ENCODE measurements at regions not wholly inside any gene's neighbourhood (a gene's known extent, or its start where the extent isn't known, plus 50 kb on each side); places are given as distances from the start of the nearest gene placed in this dataset.

DNA sequence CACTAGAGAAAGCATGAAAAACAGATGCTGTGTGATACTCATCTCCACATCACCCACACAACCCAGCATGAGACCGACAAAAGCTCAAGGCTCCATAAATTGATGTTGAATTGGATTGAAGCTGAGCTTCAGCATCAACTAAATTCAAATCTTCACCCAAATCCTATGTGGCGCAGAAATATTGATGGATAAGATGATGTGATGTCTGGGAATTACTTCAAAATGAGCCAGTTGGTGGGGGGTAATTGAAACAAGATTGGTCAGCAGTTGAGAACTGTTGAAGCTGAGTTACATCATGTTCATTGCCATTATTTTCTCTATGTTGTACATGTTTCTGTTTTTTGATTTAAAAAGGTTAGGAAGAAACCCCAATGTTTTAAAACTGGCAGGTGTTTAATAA is 166.5 kb upstream of the STS start:
- CTCF ChIA-PET, result no interaction called here
- POLR2A ChIA-PET, result no interaction called here
- no peak overlapping the region for H3K4me3 ChIP-seq (ENCODE audit: control insufficient read depth in 1 of 7, extremely low read depth in 1 of 7, insufficient read depth in 4 of 7, low read depth in 2 of 7, low read length in 6 of 7)

DNA sequence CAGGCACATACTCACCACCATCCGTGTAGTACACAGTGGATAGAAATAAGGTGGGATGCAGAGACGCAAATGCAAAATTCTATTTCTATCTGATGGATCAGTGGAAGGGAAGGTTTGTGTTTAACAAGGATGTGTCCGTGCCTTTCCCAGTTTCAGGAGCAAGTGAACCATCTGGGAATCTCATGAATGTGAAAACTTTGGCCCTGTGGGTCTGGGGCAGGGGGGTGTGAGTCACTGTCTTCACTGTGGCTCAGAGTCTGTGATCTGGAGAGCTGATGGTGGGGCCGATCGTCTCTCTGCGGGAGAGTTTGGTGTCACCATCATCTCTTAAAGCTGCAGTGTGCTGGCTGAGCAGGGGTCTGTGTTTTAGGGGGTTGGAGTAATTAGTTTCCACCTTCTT is 179.3 kb upstream of the STS start:
- CTCF ChIA-PET, result no interaction called here
- POLR2A ChIA-PET, result interaction anchor here (0.6 kb wide), 1 partner anchor 11 kb away, joined by 4 read pairs; no protein-coding TSS in a partner anchor

More for the DNA sequence above, 166.5 kb upstream of the STS start:
- no peaks in the 10 kb centered on the region for H3K9me3 ChIP-seq (ENCODE audit: control extremely low read depth in 1 of 5, control insufficient read depth in 4 of 5, insufficient read depth in 2 of 5, low read depth in 1 of 5, low read length in 4 of 5)
- no peak for DNase-seq
- no peak overlapping the region for H3K27ac ChIP-seq (ENCODE audit: insufficient read depth in 1 of 2, low read depth in 1 of 2, low read length in 2 of 2, poor library complexity in 1 of 2, severe bottlenecking in 2 of 2)
- H3K27me3 ChIP-seq (replicated peaks in 2 of 5; ENCODE audit: control insufficient read depth in 4 of 5, insufficient read depth in 5 of 5, low read length in 4 of 5), result no peaks in the 10 kb centered on the region
- H3K36me3 ChIP-seq (ENCODE audit: control insufficient read depth in 4 of 4, insufficient read depth in 4 of 4, low read length in 3 of 4), result no peaks in the 10 kb centered on the region
- no peaks in the 10 kb centered on the region for H3K4me1 ChIP-seq (ENCODE audit: control extremely low read depth in 1 of 4, control insufficient read depth in 4 of 4, insufficient read depth in 4 of 4, low read length in 3 of 4)
- WGBS (ENCODE audit: insufficient coverage), result 100% methylated on average over 1 of the region's 2 CpGs

DNA sequence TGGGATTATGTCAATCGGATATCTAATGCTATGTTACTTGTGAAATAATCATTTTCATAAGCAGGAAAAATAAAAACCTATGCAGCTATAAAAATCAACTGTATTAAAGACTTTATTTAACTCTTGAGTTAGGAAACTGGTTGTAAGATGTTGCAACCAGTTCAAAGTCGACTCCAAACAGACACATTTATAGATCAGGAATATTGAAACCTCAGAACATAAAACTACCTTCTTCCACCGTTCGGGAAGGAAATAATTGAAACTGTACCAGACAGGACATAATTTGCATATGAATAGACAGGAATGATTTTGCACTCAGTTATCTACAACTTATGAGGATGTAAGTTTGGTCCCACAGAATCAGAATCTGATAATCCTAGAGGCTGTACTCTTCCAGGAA is 181.8 kb upstream of the STS start:
- H3K27me3 ChIP-seq (replicated peaks in 2 of 5; ENCODE audit: control insufficient read depth in 4 of 5, insufficient read depth in 5 of 5, low read length in 4 of 5), result no peaks in the 10 kb centered on the region
- DNase-seq, result no peak
- H3K9me3 ChIP-seq (ENCODE audit: control extremely low read depth in 1 of 5, control insufficient read depth in 4 of 5, insufficient read depth in 2 of 5, low read depth in 1 of 5, low read length in 4 of 5), result no peaks in the 10 kb centered on the region
- POLR2A ChIA-PET, result no interaction called here
- CTCF ChIA-PET, result no interaction called here
- H3K4me3 ChIP-seq (ENCODE audit: control insufficient read depth in 1 of 7, extremely low read depth in 1 of 7, insufficient read depth in 4 of 7, low read depth in 2 of 7, low read length in 6 of 7), result no peak overlapping the region
- no peaks in the 10 kb centered on the region for H3K36me3 ChIP-seq (ENCODE audit: control insufficient read depth in 4 of 4, insufficient read depth in 4 of 4, low read length in 3 of 4)
- H3K27ac ChIP-seq (ENCODE audit: insufficient read depth in 1 of 2, low read depth in 1 of 2, low read length in 2 of 2, poor library complexity in 1 of 2, severe bottlenecking in 2 of 2), result no peak overlapping the region
- H3K4me1 ChIP-seq (ENCODE audit: control extremely low read depth in 1 of 4, control insufficient read depth in 4 of 4, insufficient read depth in 4 of 4, low read length in 3 of 4), result no peaks in the 10 kb centered on the region
- no CpG with 5 or more reads among the region's 4 CpGs for WGBS (ENCODE audit: insufficient coverage)

More for the DNA sequence above, 179.3 kb upstream of the STS start:
- Histone ChIP-seq H3K4me3 (ENCODE audit: control insufficient read depth in 1 of 7, extremely low read depth in 1 of 7, insufficient read depth in 4 of 7, low read depth in 2 of 7, low read length in 6 of 7) (no peak overlapping the region), H3K9me3 (ENCODE audit: control extremely low read depth in 1 of 5, control insufficient read depth in 4 of 5, insufficient read depth in 2 of 5, low read depth in 1 of 5, low read length in 4 of 5) (no peaks in the 10 kb centered on the region), H3K27ac (ENCODE audit: insufficient read depth in 1 of 2, low read depth in 1 of 2, low read length in 2 of 2, poor library complexity in 1 of 2, severe bottlenecking in 2 of 2) (no peak overlapping the region), H3K4me1 (ENCODE audit: control extremely low read depth in 1 of 4, control insufficient read depth in 4 of 4, insufficient read depth in 4 of 4, low read length in 3 of 4) (no peaks in the 10 kb centered on the region), H3K27me3 (replicated peaks in 2 of 5; ENCODE audit: control insufficient read depth in 4 of 5, insufficient read depth in 5 of 5, low read length in 4 of 5) (no peaks in the 10 kb centered on the region), H3K36me3 (ENCODE audit: control insufficient read depth in 4 of 4, insufficient read depth in 4 of 4, low read length in 3 of 4) (no peaks in the 10 kb centered on the region)
- DNase-seq, result no peak
- WGBS (ENCODE audit: insufficient coverage), result 87% methylated on average over 3 of the region's 6 CpGs

DNA sequence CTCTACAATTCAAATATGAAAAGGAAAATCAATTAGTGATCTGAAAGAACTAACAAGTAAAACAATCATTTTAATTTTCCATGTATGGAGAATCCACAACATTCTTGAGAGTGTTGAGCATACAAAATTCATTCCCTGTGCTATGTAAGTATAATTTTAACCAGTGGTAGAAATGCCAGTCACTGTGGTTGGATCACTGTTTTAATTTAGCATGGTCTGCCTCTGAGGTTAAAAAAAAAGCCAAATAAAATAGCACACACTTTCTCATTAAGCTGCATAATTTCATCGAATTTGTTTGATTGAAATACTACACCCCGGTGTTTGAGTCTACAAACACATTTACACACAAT is 185.5 kb upstream of the STS start:
- POLR2A ChIA-PET, result interaction anchor here (0.6 kb wide), 1 partner anchor 164 kb away, joined by 3 read pairs; no protein-coding TSS in a partner anchor
- 100% methylated on average over 1 of the region's 2 CpGs for WGBS (ENCODE audit: insufficient coverage)
- no peaks in the 10 kb centered on the region for H3K9me3 ChIP-seq (ENCODE audit: control extremely low read depth in 1 of 5, control insufficient read depth in 4 of 5, insufficient read depth in 2 of 5, low read depth in 1 of 5, low read length in 4 of 5)
- CTCF ChIA-PET, result no interaction called here
- H3K4me3 ChIP-seq (ENCODE audit: control insufficient read depth in 1 of 7, extremely low read depth in 1 of 7, insufficient read depth in 4 of 7, low read depth in 2 of 7, low read length in 6 of 7), result no peak overlapping the region
- no peaks in the 10 kb centered on the region for H3K27me3 ChIP-seq (replicated peaks in 2 of 5; ENCODE audit: control insufficient read depth in 4 of 5, insufficient read depth in 5 of 5, low read length in 4 of 5)
- no peak for DNase-seq
- no peak overlapping the region for H3K27ac ChIP-seq (ENCODE audit: insufficient read depth in 1 of 2, low read depth in 1 of 2, low read length in 2 of 2, poor library complexity in 1 of 2, severe bottlenecking in 2 of 2)
- H3K36me3 ChIP-seq (ENCODE audit: control insufficient read depth in 4 of 4, insufficient read depth in 4 of 4, low read length in 3 of 4), result no peaks in the 10 kb centered on the region
- H3K4me1 ChIP-seq (ENCODE audit: control extremely low read depth in 1 of 4, control insufficient read depth in 4 of 4, insufficient read depth in 4 of 4, low read length in 3 of 4), result no peaks in the 10 kb centered on the region

DNA sequence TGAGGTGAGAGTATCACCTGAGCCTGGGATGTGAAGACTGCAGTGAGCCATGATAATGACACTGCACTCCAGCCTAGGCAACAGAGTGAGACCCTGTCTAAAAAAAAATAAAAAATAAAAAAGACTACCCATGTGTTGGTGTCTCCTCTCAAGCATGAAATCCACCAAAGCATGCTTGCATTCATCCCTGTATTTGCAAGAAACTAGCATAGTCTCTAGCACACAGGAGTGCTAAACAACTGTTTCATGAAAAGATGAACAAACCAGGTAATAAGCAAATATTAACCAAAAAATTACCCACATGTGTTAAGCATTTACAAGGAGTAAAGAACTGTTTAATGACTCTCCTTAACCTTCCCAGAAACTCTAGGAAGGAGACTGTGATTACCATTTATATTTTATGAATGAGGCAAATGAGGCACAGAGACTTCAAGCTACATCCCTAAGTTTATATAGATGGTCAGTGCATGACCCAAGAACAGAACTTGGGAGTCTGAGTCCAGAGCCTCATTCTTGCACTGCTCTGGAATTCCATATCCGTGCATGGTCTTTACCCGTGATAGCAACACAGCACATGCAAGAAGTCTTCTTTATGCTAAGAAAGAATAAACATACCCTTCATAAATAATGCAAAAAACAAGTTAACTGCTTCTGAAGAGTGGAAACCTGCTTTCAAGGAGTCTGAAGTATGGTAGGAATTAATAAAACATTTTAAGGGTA is 186.1 kb upstream of the STS start:
- CTCF ChIA-PET, result no interaction called here

DNA sequence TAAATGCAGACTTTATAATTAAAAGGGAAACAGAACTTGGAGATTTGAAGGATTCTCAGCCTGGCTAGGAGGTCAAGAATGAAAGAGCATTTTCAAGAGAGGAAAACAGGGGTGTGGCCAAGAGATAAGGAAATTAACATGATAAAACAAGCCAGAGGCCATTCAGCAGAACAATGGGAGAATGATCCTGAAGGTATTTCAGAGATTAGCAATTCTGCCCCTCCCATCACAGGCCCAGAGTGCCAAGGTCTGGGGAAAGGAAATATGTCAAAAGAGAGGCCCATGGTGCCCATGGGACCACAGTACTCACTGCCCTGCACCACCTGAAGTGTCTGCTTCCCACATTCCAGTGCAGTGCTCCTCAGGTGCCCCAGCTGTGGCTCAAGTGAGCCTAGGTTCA is 188.5 kb upstream of the STS start:
- CTCF ChIA-PET, result no interaction called here
- Histone ChIP-seq H3K4me3 (ENCODE audit: control insufficient read depth in 1 of 7, extremely low read depth in 1 of 7, insufficient read depth in 4 of 7, low read depth in 2 of 7, low read length in 6 of 7) (no peak overlapping the region), H3K27ac (ENCODE audit: insufficient read depth in 1 of 2, low read depth in 1 of 2, low read length in 2 of 2, poor library complexity in 1 of 2, severe bottlenecking in 2 of 2) (no peak overlapping the region)

More for the DNA sequence above, 186.1 kb upstream of the STS start:
- H3K9me3 ChIP-seq (ENCODE audit: control extremely low read depth in 1 of 5, control insufficient read depth in 4 of 5, insufficient read depth in 2 of 5, low read depth in 1 of 5, low read length in 4 of 5), result no peaks in the 10 kb centered on the region
- H3K36me3 ChIP-seq (ENCODE audit: control insufficient read depth in 4 of 4, insufficient read depth in 4 of 4, low read length in 3 of 4), result no peaks in the 10 kb centered on the region
- POLR2A ChIA-PET, result no interaction called here
- no peaks in the 10 kb centered on the region for H3K4me1 ChIP-seq (ENCODE audit: control extremely low read depth in 1 of 4, control insufficient read depth in 4 of 4, insufficient read depth in 4 of 4, low read length in 3 of 4)
- no peak overlapping the region for H3K27ac ChIP-seq (ENCODE audit: insufficient read depth in 1 of 2, low read depth in 1 of 2, low read length in 2 of 2, poor library complexity in 1 of 2, severe bottlenecking in 2 of 2)
- no CpG with 5 or more reads among the region's 2 CpGs for WGBS (ENCODE audit: insufficient coverage)
- H3K4me3 ChIP-seq (ENCODE audit: control insufficient read depth in 1 of 7, extremely low read depth in 1 of 7, insufficient read depth in 4 of 7, low read depth in 2 of 7, low read length in 6 of 7), result no peak overlapping the region
- DNase-seq, result no peak
- no peaks in the 10 kb centered on the region for H3K27me3 ChIP-seq (replicated peaks in 2 of 5; ENCODE audit: control insufficient read depth in 4 of 5, insufficient read depth in 5 of 5, low read length in 4 of 5)

DNA sequence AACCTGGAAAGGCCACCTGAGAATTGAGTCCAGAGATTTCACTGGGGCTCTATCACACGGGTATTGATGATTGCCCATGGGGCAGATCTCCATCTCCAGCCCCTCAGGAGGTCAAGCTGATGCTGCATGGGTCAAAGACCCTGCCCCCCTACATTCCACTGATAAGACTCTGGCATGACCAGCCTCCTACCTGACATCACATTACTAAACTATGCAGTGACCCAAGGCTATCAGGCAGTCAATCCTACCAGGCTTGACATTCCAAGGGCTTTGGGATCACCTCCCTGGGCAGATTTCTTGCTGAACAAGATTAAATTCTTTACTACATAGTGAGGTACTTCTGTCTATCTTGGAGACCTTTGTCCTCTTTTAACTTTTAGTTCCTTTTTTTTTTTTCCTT is 192.7 kb upstream of the STS start:
- Histone ChIP-seq H3K36me3 (ENCODE audit: control insufficient read depth in 4 of 4, insufficient read depth in 4 of 4, low read length in 3 of 4) (no peaks in the 10 kb centered on the region), H3K27me3 (replicated peaks in 2 of 5; ENCODE audit: control insufficient read depth in 4 of 5, insufficient read depth in 5 of 5, low read length in 4 of 5) (no peaks in the 10 kb centered on the region), H3K9me3 (ENCODE audit: control extremely low read depth in 1 of 5, control insufficient read depth in 4 of 5, insufficient read depth in 2 of 5, low read depth in 1 of 5, low read length in 4 of 5) (peaks cover 0 to 2% (median 0%) of the 10 kb centered on the region in 5 experiments), H3K4me1 (ENCODE audit: control extremely low read depth in 1 of 4, control insufficient read depth in 4 of 4, insufficient read depth in 4 of 4, low read length in 3 of 4) (no peaks in the 10 kb centered on the region), H3K4me3 (ENCODE audit: control insufficient read depth in 1 of 7, extremely low read depth in 1 of 7, insufficient read depth in 4 of 7, low read depth in 2 of 7, low read length in 6 of 7) (no peak overlapping the region), H3K27ac (ENCODE audit: insufficient read depth in 1 of 2, low read depth in 1 of 2, low read length in 2 of 2, poor library complexity in 1 of 2, severe bottlenecking in 2 of 2) (no peak overlapping the region)
- 83% methylated on average over 1 of the region's 1 CpG for WGBS (ENCODE audit: insufficient coverage)
- DNase-seq, result no peak
- ChIA-PET CTCF (no interaction called here), POLR2A (no interaction called here)

More for the DNA sequence above, 188.5 kb upstream of the STS start:
- H3K9me3 ChIP-seq (ENCODE audit: control extremely low read depth in 1 of 5, control insufficient read depth in 4 of 5, insufficient read depth in 2 of 5, low read depth in 1 of 5, low read length in 4 of 5), result no peaks in the 10 kb centered on the region
- no peaks in the 10 kb centered on the region for H3K36me3 ChIP-seq (ENCODE audit: control insufficient read depth in 4 of 4, insufficient read depth in 4 of 4, low read length in 3 of 4)
- POLR2A ChIA-PET, result no interaction called here
- H3K27me3 ChIP-seq (replicated peaks in 2 of 5; ENCODE audit: control insufficient read depth in 4 of 5, insufficient read depth in 5 of 5, low read length in 4 of 5), result no peaks in the 10 kb centered on the region
- no peaks in the 10 kb centered on the region for H3K4me1 ChIP-seq (ENCODE audit: control extremely low read depth in 1 of 4, control insufficient read depth in 4 of 4, insufficient read depth in 4 of 4, low read length in 3 of 4)
- no peak for DNase-seq
